GM23248 (cell line): ENCODE measurements at regions not wholly inside any gene's neighbourhood (a gene's known extent, or its start where the extent isn't known, plus 50 kb on each side); places are given as distances from the start of the nearest gene placed in this dataset.

ENCODE experiments used
- EZH2 ChIP-seq: fragments of 200-600 bp; sonication (generic); IDR thresholded peaks from 2 replicates; pipeline ENCODE4 v1.6.1; 2018; ENCODE audit warnings: antibody characterized with exemption, mild to moderate bottlenecking; ENCODE audit not compliant: insufficient read depth, poor library complexity, severe bottlenecking
- EZH2phosphoT487 ChIP-seq: fragments of 200-600 bp; sonication (generic); IDR thresholded peaks from 2 replicates; pipeline ENCODE4 v1.6.1; 2018; ENCODE audit warnings: antibody characterized with exemption, moderate library complexity, mild to moderate bottlenecking, low read depth; ENCODE audit not compliant: insufficient read depth

GRCh38 chr9:120258096-120258495 is 321.9 kb downstream of the CDK5RAP2 start:
- no peak for TF ChIP-seq EZH2
- no peak for TF ChIP-seq EZH2phosphoT487
